GM06990 (cell line): ENCODE measurements at regions not wholly inside any gene's neighbourhood (a gene's known extent, or its start where the extent isn't known, plus 50 kb on each side); places are given as distances from the start of the nearest gene placed in this dataset.

Source experiments
- DNase-seq: peaks from one replicate; pipeline ENCODE4 v3.0.0-alpha.2; 2011; ENCODE audit not compliant: insufficient read length; ENCODE audit errors: extremely low read depth
- H3K27me3 ChIP-seq: replicated peaks from 2 replicates; pipeline ENCODE4 v1.6.0; 2011; ENCODE audit warnings: low read length; ENCODE audit not compliant: control insufficient read depth, insufficient read depth
- H3K36me3 ChIP-seq: 2 replicates; pipeline ENCODE4 v1.5.1; 2011; ENCODE audit warnings: low read length; ENCODE audit not compliant: control insufficient read depth, insufficient read depth
- H3K4me3 ChIP-seq: replicated peaks from 2 replicates; pipeline ENCODE4 v1.5.1; 2011; ENCODE audit warnings: low read depth, mild to moderate bottlenecking, control low read depth, low read length
- TF ChIP-seq, protein P1 (sequence below): IDR thresholded peaks from 2 replicates; pipeline ENCODE4 v1.5.1; 2011; ENCODE audit warnings: low read length, control low read depth, mild to moderate bottlenecking, inconsistent platforms; ENCODE audit not compliant: insufficient read depth, poor library complexity, severe bottlenecking

DNA sequence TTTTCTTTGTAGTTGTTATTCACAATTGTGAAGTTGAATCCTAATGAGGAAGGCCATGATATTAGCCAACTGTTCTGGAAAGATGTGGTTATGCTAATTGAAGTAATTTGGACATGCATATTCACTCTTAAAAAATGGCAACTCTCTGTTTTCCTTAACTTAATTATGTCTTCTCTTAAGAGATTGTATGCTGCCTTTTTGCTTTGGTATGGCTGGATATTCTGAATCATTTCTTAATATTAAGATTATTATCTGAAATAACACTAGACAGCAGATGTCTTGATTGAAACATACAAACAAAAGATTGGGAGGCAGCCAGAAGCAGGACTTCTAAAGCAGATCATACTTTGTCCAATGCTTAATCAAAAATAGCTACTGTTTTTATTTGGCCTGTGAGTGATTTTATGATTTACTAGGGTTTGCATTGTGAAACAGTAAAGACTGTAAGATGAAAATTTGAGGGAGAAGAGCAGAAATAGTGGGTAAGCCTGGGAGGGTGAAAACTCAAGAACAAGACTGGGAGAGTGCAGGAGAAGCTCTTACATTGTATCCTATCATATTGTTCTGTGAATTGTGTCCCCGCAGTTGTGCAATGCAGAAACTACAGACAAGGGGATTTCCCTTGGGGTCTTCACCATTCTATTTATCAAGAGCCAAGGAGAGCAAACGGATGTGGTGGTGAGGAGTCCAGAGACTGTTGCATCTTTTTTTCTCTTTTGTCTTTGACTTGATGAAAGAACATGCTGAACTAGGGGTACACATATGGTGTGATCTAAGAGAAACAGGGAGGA lies 554.8 kb downstream of the TUSC7 start:
- TF ChIP-seq, protein P1, sequence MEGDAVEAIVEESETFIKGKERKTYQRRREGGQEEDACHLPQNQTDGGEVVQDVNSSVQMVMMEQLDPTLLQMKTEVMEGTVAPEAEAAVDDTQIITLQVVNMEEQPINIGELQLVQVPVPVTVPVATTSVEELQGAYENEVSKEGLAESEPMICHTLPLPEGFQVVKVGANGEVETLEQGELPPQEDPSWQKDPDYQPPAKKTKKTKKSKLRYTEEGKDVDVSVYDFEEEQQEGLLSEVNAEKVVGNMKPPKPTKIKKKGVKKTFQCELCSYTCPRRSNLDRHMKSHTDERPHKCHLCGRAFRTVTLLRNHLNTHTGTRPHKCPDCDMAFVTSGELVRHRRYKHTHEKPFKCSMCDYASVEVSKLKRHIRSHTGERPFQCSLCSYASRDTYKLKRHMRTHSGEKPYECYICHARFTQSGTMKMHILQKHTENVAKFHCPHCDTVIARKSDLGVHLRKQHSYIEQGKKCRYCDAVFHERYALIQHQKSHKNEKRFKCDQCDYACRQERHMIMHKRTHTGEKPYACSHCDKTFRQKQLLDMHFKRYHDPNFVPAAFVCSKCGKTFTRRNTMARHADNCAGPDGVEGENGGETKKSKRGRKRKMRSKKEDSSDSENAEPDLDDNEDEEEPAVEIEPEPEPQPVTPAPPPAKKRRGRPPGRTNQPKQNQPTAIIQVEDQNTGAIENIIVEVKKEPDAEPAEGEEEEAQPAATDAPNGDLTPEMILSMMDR: no peak
- no peak for DNase-seq
- Histone ChIP-seq H3K27me3 (no peaks in the 10 kb centered on the region), H3K36me3 (no peaks in the 10 kb centered on the region), H3K4me3 (no peak overlapping the region)

DNA sequence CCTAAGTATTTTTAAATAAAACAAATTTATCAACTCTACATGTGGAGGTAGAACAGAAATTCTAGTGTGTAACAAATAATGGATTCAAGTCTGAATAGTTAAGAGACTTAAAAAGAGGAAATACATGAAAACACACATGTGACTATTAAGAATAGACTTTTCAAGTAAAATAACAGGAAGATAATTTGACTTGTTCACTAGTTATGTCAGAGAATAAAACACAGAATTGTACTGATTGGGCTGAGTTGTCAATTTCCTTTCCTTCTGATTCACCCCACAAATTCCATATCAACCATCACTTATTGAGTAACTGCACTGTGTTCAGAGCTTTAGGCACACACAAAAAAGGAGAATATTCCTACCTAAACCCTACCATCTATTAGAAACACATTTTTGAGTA lies 557.2 kb downstream of the TUSC7 start:
- Histone ChIP-seq H3K27me3 (no peaks in the 10 kb centered on the region), H3K4me3 (no peak overlapping the region), H3K36me3 (no peaks in the 10 kb centered on the region)
- no peak for DNase-seq
- TF ChIP-seq, protein P1: no peak

DNA sequence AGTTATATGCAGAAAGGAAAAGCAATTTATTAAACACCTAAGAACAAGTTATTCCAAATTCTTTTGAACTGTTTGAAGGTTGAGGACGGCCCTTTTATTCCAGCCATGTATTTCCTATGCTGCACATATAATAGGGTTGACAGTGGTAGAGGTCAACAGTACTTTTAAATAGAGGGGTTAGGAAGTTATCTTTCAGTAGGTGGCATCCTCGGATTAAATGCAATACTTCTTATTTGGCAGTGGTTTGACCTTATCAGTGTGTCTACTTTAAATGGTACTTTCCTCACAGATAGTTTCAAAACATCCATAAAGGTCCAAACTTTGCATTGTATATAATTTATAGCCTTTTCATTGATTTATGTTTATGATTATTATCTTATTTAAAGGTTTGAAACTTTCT lies 558.7 kb downstream of the TUSC7 start:
- DNase-seq: no peak
- Histone ChIP-seq H3K27me3 (no peaks in the 10 kb centered on the region), H3K4me3 (no peak overlapping the region), H3K36me3 (no peaks in the 10 kb centered on the region)
- TF ChIP-seq, protein P1: no peak

DNA sequence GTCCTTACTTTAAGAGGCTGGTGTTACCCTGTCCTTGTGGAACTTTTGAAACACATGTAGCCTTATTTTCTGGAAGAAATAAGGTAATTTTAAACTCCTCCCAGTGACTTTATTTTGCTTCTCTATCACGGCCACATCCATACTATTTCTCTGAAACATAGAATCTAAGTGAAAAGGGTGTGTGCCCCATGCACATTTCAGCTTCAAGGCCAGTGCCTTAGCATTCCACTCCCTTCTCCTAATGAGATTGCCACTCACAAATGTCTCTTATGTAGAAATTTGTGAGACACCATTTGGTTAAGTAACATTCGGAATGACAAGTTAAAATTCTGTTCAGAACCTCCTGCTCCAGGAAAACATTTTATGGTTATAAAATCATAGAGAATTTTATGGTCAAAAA lies 562.7 kb downstream of the TUSC7 start:
- DNase-seq: no peak
- TF ChIP-seq, protein P1: no peak
- H3K36me3 ChIP-seq: no peaks in the 10 kb centered on the region
- H3K27me3 ChIP-seq: no peaks in the 10 kb centered on the region
- H3K4me3 ChIP-seq: no peak overlapping the region

DNA sequence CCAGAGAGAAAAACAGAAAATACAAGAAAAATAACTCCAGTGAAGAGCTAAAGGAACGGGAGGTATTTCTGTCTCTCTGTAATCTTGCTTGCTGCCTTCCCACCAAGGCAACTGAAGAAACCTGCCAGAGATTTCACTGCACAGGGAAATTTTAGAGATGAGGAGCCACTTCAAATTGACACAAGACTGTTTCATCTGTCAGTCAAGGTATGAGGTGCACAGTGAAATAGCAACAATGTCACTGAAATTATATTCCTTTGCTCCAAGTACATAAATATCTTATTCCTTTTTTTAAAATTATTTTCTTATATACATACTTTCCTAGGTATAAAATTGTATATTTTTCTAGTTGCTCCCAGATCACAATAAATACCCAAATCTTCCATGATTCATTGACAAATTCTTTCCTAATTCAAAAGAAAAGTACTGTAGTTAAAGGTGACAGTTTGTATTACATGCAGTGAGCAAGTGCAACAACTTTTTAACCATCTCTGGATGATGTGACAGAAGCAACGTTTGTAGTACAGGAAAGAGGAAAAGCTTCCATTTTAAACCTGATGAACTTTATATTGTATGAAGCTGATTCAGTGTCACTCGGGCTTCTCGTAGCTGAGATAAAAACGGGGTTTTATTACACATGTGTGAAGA lies 563.4 kb downstream of the TUSC7 start:
- Histone ChIP-seq H3K4me3 (no peak overlapping the region), H3K27me3 (no peaks in the 10 kb centered on the region), H3K36me3 (no peaks in the 10 kb centered on the region)
- TF ChIP-seq, protein P1: no peak
- DNase-seq: no peak
